Gastroesophageal sphincter (tissue), 3 donors: ENCODE measurements at regions not wholly inside any gene's neighbourhood (a gene's known extent, or its start where the extent isn't known, plus 50 kb on each side); places are given as distances from the start of the nearest gene placed in this dataset.

Experiments used
- EP300 ChIP-seq: sonication (generic); formaldehyde crosslinking; IDR thresholded peaks from one replicate; pipeline ENCODE4 v1.6.1; 2017; ENCODE audit warnings: antibody characterized with exemption, mild to moderate bottlenecking
- POLR2A ChIP-seq, 2 donors: fragments of 450-650 bp; IDR thresholded peaks; one replicate each; pipeline ENCODE4 v1.6.1; 2017; ENCODE audit warnings: antibody characterized with exemption in 2 of 2, mild to moderate bottlenecking in 2 of 2, moderate library complexity in 1 of 2
- POLR2AphosphoS5 ChIP-seq: sonication (generic); formaldehyde crosslinking; IDR thresholded peaks from one replicate; pipeline ENCODE4 v1.6.1; 2017; ENCODE audit warnings: antibody characterized with exemption
- TF ChIP-seq, protein P1 (sequence below), 4 experiments: fragments of 200-600 bp in 2 of 4; fragments of 450-650 bp in 2 of 4; sonication (generic) in 1 of 4; IDR thresholded peaks; one replicate each; pipeline ENCODE4 v1.5.1; 2017 to 2019; ENCODE audit warnings: antibody characterized with exemption in 4 of 4, mild to moderate bottlenecking in 2 of 4, moderate library complexity in 2 of 4

DNA sequence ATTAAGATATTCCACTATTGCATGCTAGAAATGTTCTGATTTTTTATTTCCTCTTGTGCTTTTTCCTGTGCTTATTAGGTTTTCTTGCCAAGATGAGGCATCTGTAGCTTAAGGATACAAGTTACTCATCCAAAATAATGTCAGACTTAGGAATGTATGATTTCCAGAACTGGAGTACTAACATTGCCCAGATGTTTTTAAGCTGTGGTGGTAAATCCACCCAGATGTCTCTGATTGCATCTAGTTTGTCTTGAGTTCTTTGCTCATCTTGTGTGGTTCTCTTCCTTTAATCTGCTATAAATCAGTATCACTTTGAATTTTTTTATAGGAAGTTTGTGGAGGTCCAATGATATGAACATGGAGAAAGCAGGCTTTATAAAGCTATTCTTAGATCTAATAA is 337.5 kb upstream of the ZNF608 start:
- TF ChIP-seq, protein P1, sequence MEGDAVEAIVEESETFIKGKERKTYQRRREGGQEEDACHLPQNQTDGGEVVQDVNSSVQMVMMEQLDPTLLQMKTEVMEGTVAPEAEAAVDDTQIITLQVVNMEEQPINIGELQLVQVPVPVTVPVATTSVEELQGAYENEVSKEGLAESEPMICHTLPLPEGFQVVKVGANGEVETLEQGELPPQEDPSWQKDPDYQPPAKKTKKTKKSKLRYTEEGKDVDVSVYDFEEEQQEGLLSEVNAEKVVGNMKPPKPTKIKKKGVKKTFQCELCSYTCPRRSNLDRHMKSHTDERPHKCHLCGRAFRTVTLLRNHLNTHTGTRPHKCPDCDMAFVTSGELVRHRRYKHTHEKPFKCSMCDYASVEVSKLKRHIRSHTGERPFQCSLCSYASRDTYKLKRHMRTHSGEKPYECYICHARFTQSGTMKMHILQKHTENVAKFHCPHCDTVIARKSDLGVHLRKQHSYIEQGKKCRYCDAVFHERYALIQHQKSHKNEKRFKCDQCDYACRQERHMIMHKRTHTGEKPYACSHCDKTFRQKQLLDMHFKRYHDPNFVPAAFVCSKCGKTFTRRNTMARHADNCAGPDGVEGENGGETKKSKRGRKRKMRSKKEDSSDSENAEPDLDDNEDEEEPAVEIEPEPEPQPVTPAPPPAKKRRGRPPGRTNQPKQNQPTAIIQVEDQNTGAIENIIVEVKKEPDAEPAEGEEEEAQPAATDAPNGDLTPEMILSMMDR (IDR thresholded peaks at IDR 0.05) = no peak
- TF ChIP-seq POLR2A (IDR thresholded peaks at IDR 0.05) = no peak
- TF ChIP-seq POLR2AphosphoS5 = peak; percentile 47
- TF ChIP-seq EP300 = no peak
